ENCODE measurements at regions not wholly inside any gene's neighbourhood (a gene's known extent, or its start where the extent isn't known, plus 50 kb on each side); places are given as distances from the start of the nearest gene placed in this dataset.

DNA sequence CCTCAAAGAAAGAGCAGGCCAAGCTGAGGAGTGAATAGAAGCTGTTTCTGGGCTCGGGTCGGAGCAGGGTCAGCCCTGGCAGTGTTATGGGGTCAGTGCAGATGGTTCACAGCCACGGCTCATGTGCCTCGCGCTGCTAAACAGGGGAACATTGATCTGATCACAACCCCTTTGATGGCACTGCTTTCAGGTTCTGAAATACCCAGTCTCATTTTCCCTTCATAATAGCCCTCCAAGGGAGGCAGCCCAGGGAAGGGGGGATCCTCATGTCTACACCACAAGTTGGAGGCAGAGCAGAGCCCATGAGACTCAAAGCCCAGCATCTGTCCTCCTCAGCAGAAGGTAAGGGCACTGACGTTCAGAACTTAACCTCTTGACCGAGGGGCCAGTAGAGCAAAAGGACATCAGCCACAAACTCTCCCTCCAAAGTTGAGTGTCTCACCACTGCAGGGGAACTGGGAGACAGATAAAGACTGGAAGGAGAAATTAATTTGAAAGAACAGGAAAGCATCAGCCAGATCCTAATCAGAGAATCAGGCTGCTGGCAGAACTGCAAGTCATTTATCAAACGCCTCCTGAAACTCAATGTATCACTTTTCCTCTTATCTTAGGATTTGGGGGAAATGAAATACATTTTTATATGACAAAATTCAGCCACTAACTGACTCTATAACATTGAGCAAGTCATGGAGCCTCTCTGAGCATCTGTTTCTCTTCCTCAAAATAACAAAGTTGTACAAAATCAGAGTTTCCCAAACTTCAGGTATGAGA, 110.6 kb downstream of the SH3TC2 start:
- no peak overlapping the region for H3K4me3 ChIP-seq (replicated peaks in 1 of 3; ENCODE audit: insufficient read depth in 1 of 3, low read depth in 2 of 3, low read length in 3 of 3)
- no peak overlapping the region for H2AFZ ChIP-seq (ENCODE audit: low read length)
- H3K9ac ChIP-seq (ENCODE audit: insufficient read depth, low read depth, low read length) = no peak overlapping the region
- POLR2A ChIA-PET = no interaction called here
- H4K20me1 ChIP-seq (ENCODE audit: insufficient read depth, low read length) = no peaks in the 10 kb centered on the region
- 33% methylated on average over 8 of the region's 8 CpGs for WGBS (ENCODE audit: low lambda C conversion rate)
- intact Hi-C loops (cut with micrococcal nuclease; ENCODE audit: unreplicated experiment) (no loop called here), in situ Hi-C loops (cut with HindIII; ENCODE audit: extremely low pct_ligation_motif_present, low pct_unique_long_range_greater_than_20kb) (no loop called here)
- TF ChIP-seq KLF15 (CRISPR knock-in tag; IDR thresholded peaks at IDR 0.05; ENCODE audit: borderline replicate concordance) = no peak
- no peak for TF ChIP-seq HNRNPL (IDR thresholded peaks at IDR 0.05; ENCODE audit: low read depth, low read length)
- TF ChIP-seq, protein P1, sequence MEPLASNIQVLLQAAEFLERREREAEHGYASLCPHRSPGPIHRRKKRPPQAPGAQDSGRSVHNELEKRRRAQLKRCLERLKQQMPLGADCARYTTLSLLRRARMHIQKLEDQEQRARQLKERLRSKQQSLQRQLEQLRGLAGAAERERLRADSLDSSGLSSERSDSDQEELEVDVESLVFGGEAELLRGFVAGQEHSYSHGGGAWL (CRISPR knock-in tag; IDR thresholded peaks at IDR 0.05) = no peak
- no peak for TF ChIP-seq ONECUT2 (CRISPR knock-in tag; IDR thresholded peaks at IDR 0.05)
- TF ChIP-seq ZNF713 (CRISPR knock-in tag; IDR thresholded peaks at IDR 0.05) = no peak
- no peak for TF ChIP-seq ZSCAN12 (CRISPR knock-in tag; IDR thresholded peaks at IDR 0.05)
- no peak for TF ChIP-seq IKZF1 (IDR thresholded peaks at IDR 0.05)
- TF ChIP-seq ZBTB21 (CRISPR knock-in tag; IDR thresholded peaks at IDR 0.05) = no peak
- TF ChIP-seq KDM6A (CRISPR knock-in tag; IDR thresholded peaks at IDR 0.05; ENCODE audit: low read depth) = no peak
- ATAC-seq (no peak), DNase-seq (ENCODE audit: low spot score) (no peak), FAIRE-seq (no peak)
- H3K36me3 ChIP-seq (replicated peaks in 1 of 2; ENCODE audit: control insufficient read depth in 1 of 2, insufficient read depth in 2 of 2, low read length in 2 of 2) = no peaks in the 10 kb centered on the region
- no peaks in the 10 kb centered on the region for H3K4me1 ChIP-seq (ENCODE audit: insufficient read depth, low read length)
- H3K4me2 ChIP-seq (ENCODE audit: low read depth, low read length) = no peak overlapping the region
- CTCF ChIA-PET (ENCODE audit: low intra/inter-chr PET ratio, low total read pairs) = no interaction called here
- BruUV-seq (replicated peaks) = no TSS peak
- no peaks in the 10 kb centered on the region for H3K79me2 ChIP-seq (ENCODE audit: insufficient read depth, low read length)
- H3K9me3 ChIP-seq (ENCODE audit: low read length) = no peaks in the 10 kb centered on the region
- no peak overlapping the region for H3K27ac ChIP-seq (ENCODE audit: extremely low read length, insufficient read depth, low read length)
- H3K27me3 ChIP-seq (ENCODE audit: control insufficient read depth in 1 of 2, insufficient read depth in 2 of 2, low read length in 2 of 2) = 0 out of 5 replicates have a peak, but pooled peaks cover 0 to 5% of the 10 kb centered on the region in 2 experiments

DNA sequence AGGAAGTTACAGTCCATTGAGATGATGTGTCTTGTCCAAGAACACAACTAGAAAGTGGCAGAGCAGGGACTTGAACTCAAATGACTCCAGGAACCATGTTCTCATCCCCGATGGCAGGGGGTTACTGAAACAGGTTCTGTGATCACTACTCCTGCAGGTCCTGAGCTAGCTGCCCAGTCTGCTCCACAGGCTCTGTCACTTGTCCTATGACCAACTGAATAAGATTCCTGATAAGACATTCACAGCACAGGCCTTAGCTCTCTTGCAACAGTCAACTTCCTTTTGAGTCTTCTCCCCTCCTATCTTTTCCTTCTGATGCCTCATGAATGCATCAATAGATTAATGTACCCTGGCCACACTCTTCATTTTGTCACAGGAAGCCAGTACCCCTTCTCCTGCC, 109.2 kb downstream of the SH3TC2 start:
- no peaks in the 10 kb centered on the region for H3K36me3 ChIP-seq (replicated peaks in 1 of 2; ENCODE audit: control insufficient read depth in 1 of 2, insufficient read depth in 2 of 2, low read length in 2 of 2)
- no TSS peak for BruUV-seq (replicated peaks)
- in situ Hi-C loops (cut with HindIII; ENCODE audit: extremely low pct_ligation_motif_present, low pct_unique_long_range_greater_than_20kb) (no loop called here), intact Hi-C loops (cut with micrococcal nuclease; ENCODE audit: unreplicated experiment) (no loop called here)
- H3K4me2 ChIP-seq (ENCODE audit: low read depth, low read length) = no peak overlapping the region
- 0 out of 5 replicates have a peak, but pooled peaks cover 0 to 5% of the 10 kb centered on the region in 2 experiments for H3K27me3 ChIP-seq (ENCODE audit: control insufficient read depth in 1 of 2, insufficient read depth in 2 of 2, low read length in 2 of 2)
- no peak overlapping the region for H3K4me3 ChIP-seq (replicated peaks in 1 of 3; ENCODE audit: insufficient read depth in 1 of 3, low read depth in 2 of 3, low read length in 3 of 3)
- ChIA-PET POLR2A (no interaction called here), CTCF (ENCODE audit: low intra/inter-chr PET ratio, low total read pairs) (no interaction called here)
- no peak overlapping the region for H3K9ac ChIP-seq (ENCODE audit: insufficient read depth, low read depth, low read length)
- H3K9me3 ChIP-seq (ENCODE audit: low read length) = no peaks in the 10 kb centered on the region
- no peaks in the 10 kb centered on the region for H3K79me2 ChIP-seq (ENCODE audit: insufficient read depth, low read length)
- WGBS (ENCODE audit: low lambda C conversion rate) = 0% methylated on average over 1 of the region's 1 CpG
- no peak for ATAC-seq
- H4K20me1 ChIP-seq (ENCODE audit: insufficient read depth, low read length) = no peaks in the 10 kb centered on the region
- no peak overlapping the region for H3K27ac ChIP-seq (ENCODE audit: extremely low read length, insufficient read depth, low read length)
- H2AFZ ChIP-seq (ENCODE audit: low read length) = no peak overlapping the region
- FAIRE-seq = no peak
- DNase-seq (ENCODE audit: low spot score) = no peak
- H3K4me1 ChIP-seq (ENCODE audit: insufficient read depth, low read length) = no peaks in the 10 kb centered on the region
- TF ChIP-seq KLF11 (CRISPR knock-in tag; IDR thresholded peaks at IDR 0.05) (no peak), ZNF460 (CRISPR knock-in tag; IDR thresholded peaks at IDR 0.05; ENCODE audit: borderline replicate concordance) (no peak), SKI (IDR thresholded peaks at IDR 0.05; ENCODE audit: partially characterized antibody) (no peak), ZNF598 (CRISPR knock-in tag; IDR thresholded peaks at IDR 0.05; ENCODE audit: borderline replicate concordance) (no peak), MYC (CRISPR knock-in tag; IDR thresholded peaks at IDR 0.05; ENCODE audit: borderline replicate concordance) (no peak), SYNCRIP (IDR thresholded peaks at IDR 0.05; ENCODE audit: insufficient read depth, low read depth, low read length) (no peak)
- TF ChIP-seq, protein P2, sequence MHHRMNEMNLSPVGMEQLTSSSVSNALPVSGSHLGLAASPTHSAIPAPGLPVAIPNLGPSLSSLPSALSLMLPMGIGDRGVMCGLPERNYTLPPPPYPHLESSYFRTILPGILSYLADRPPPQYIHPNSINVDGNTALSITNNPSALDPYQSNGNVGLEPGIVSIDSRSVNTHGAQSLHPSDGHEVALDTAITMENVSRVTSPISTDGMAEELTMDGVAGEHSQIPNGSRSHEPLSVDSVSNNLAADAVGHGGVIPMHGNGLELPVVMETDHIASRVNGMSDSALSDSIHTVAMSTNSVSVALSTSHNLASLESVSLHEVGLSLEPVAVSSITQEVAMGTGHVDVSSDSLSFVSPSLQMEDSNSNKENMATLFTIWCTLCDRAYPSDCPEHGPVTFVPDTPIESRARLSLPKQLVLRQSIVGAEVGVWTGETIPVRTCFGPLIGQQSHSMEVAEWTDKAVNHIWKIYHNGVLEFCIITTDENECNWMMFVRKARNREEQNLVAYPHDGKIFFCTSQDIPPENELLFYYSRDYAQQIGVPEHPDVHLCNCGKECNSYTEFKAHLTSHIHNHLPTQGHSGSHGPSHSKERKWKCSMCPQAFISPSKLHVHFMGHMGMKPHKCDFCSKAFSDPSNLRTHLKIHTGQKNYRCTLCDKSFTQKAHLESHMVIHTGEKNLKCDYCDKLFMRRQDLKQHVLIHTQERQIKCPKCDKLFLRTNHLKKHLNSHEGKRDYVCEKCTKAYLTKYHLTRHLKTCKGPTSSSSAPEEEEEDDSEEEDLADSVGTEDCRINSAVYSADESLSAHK (CRISPR knock-in tag; IDR thresholded peaks at IDR 0.05; ENCODE audit: borderline replicate concordance) = no peak

Data from HepG2 (cell line).